ENCODE measurements at regions not wholly inside any gene's neighbourhood (a gene's known extent, or its start where the extent isn't known, plus 50 kb on each side); places are given as distances from the start of the nearest gene placed in this dataset.
A peak's percentile ranks its signal among the peaks of the same experiment; 100 is the strongest.

GRCh38 chr10:3455385-3456334, 283.1 kb upstream of the PITRM1 start:
- no peaks in the 10 kb centered on the region for H3K36me3 ChIP-seq
- DNase-seq (ENCODE audit: low spot score in 2 of 2), result no peak
- H3K27me3 ChIP-seq, result no peaks in the 10 kb centered on the region
- TF ChIP-seq EP300 (IDR thresholded peaks at IDR 0.05) (no peak), CTCF (IDR thresholded peaks at IDR 0.05) (no peak), POLR2A (IDR thresholded peaks at IDR 0.05) (no peak)
- no peak overlapping the region for H3K4me3 ChIP-seq
- no peak overlapping the region for H3K27ac ChIP-seq
- peaks cover 0 to 33% (median 15%) of the 10 kb centered on the region in 4 donors for H3K4me1 ChIP-seq
- WGBS, 2 donors, result 72 to 74% methylated on average over 13 of the region's 13 CpGs
- no peaks in the 10 kb centered on the region for H3K9me3 ChIP-seq

- Histone ChIP-seq H3K9me3 (no peaks in the 10 kb centered on the region), H3K4me1 (peaks cover 0 to 33% (median 15%) of the 10 kb centered on the region in 4 donors), H3K4me3 (no peak overlapping the region), H3K27ac (peak overlapping the region; percentile 31 to 84 (median 76)), H3K27me3 (no peaks in the 10 kb centered on the region), H3K36me3 (no peaks in the 10 kb centered on the region)
- WGBS, 2 donors, result 17 to 20% methylated on average over 7 of the region's 7 CpGs
- TF ChIP-seq EP300 (IDR thresholded peaks at IDR 0.05) (peak; percentile 52 to 85), CTCF (IDR thresholded peaks at IDR 0.05) (no peak)
- DNase-seq (ENCODE audit: low spot score in 2 of 2), result peak in 1 of 2 donors; percentile 36
Observed at GRCh38 chr10:3452683-3453361, 280.2 kb upstream of the PITRM1 start.

GRCh38 chr10:3452173-3452626, 279.6 kb upstream of the PITRM1 start:
- H3K9me3 ChIP-seq, result no peaks in the 10 kb centered on the region
- H3K27me3 ChIP-seq, result no peaks in the 10 kb centered on the region
- no peaks in the 10 kb centered on the region for H3K36me3 ChIP-seq
- WGBS, 2 donors, result 7 to 13% methylated on average over 5 of the region's 5 CpGs
- no peak for DNase-seq (ENCODE audit: low spot score in 2 of 2)
- H3K4me3 ChIP-seq, result peak overlapping the region in 1 of 4 donors; percentile 8
- TF ChIP-seq POLR2A (IDR thresholded peaks at IDR 0.05) (no peak), EP300 (IDR thresholded peaks at IDR 0.05) (peak in 1 of 2 donors; percentile 29), CTCF (IDR thresholded peaks at IDR 0.05) (peak in 4 of 5 experiments; percentile 26 to 57 (median 43))
- peak overlapping the region; percentile 31 to 84 (median 76) for H3K27ac ChIP-seq
- H3K4me1 ChIP-seq, result peaks cover 0 to 33% (median 15%) of the 10 kb centered on the region in 4 donors

GRCh38 chr10:3451516-3452172, 279.1 kb upstream of the PITRM1 start:
- WGBS, 2 donors, result 35 to 38% methylated on average over 4 of the region's 4 CpGs
- DNase-seq (ENCODE audit: low spot score in 2 of 2), result no peak
- H3K9me3 ChIP-seq, result no peaks in the 10 kb centered on the region
- H3K36me3 ChIP-seq, result no peaks in the 10 kb centered on the region
- H3K27me3 ChIP-seq, result no peaks in the 10 kb centered on the region
- no peak for TF ChIP-seq EP300 (IDR thresholded peaks at IDR 0.05)
- TF ChIP-seq POLR2A (IDR thresholded peaks at IDR 0.05), result no peak
- no peak for TF ChIP-seq CTCF (IDR thresholded peaks at IDR 0.05)
- H3K27ac ChIP-seq, result peak overlapping the region; percentile 31 to 84 (median 76)
- peak overlapping the region in 1 of 4 donors; percentile 8 for H3K4me3 ChIP-seq
- peaks cover 0 to 33% (median 15%) of the 10 kb centered on the region in 4 donors for H3K4me1 ChIP-seq
